ACC112 (cell line): ENCODE measurements at regions not wholly inside any gene's neighbourhood (a gene's known extent, or its start where the extent isn't known, plus 50 kb on each side); places are given as distances from the start of the nearest gene placed in this dataset.
"Not testable (repeated sequence)": the region's sequence is repeated elsewhere in the genome, so short reads cannot be mapped to it uniquely, and the experiment has no call there.

Source experiments
- H2AFZ ChIP-seq: fragments of 200-600 bp; sonication (generic); one replicate; pipeline ENCODE4 v1.6.0; 2017; ENCODE audit warnings: antibody characterized with exemption, low read length; ENCODE audit not compliant: unreplicated experiment
- H3K27ac ChIP-seq: fragments of 200-600 bp; sonication (generic); 2 replicates; pipeline ENCODE4 v1.5.1; 2014; ENCODE audit warnings: low read depth, mild to moderate bottlenecking, antibody characterized with exemption, low read length, moderate library complexity
- H3K27me3 ChIP-seq: fragments of 200-600 bp; sonication (generic); 2 replicates; pipeline ENCODE4 v1.6.1; 2014; ENCODE audit warnings: mild to moderate bottlenecking, antibody characterized with exemption, low read length, moderate library complexity, mixed read lengths; ENCODE audit not compliant: insufficient read depth
- H3K36me3 ChIP-seq: fragments of 200-600 bp; sonication (generic); 2 replicates; pipeline ENCODE4 v1.6.1; 2016; ENCODE audit warnings: mild to moderate bottlenecking, antibody characterized with exemption, low read length, moderate library complexity, mixed read lengths; ENCODE audit not compliant: insufficient read depth
- H3K4me1 ChIP-seq: fragments of 200-600 bp; sonication (generic); one replicate; pipeline ENCODE4 v1.6.1; 2016; ENCODE audit warnings: low read length, mixed read lengths; ENCODE audit not compliant: insufficient read depth, unreplicated experiment, control insufficient read depth
- H3K4me3 ChIP-seq: fragments of 200-600 bp; sonication (generic); 2 replicates; pipeline ENCODE4 v1.5.1; 2014; ENCODE audit warnings: mild to moderate bottlenecking, low read depth, low read length
- H3K79me2 ChIP-seq: fragments of 200-600 bp; sonication (generic); one replicate; pipeline ENCODE4 v1.6.0; 2016; ENCODE audit warnings: low read length; ENCODE audit not compliant: control insufficient read depth, unreplicated experiment, insufficient read depth

- H3K27me3 ChIP-seq, H3K36me3 ChIP-seq, H3K79me2 ChIP-seq, H3K27ac ChIP-seq, H2AFZ ChIP-seq, H3K4me1 ChIP-seq, H3K4me3 ChIP-seq: not testable (repeated sequence)
Observed at GRCh38 chr2:167781629-167782028, 465.8 kb downstream of the STK39 start.

DNA sequence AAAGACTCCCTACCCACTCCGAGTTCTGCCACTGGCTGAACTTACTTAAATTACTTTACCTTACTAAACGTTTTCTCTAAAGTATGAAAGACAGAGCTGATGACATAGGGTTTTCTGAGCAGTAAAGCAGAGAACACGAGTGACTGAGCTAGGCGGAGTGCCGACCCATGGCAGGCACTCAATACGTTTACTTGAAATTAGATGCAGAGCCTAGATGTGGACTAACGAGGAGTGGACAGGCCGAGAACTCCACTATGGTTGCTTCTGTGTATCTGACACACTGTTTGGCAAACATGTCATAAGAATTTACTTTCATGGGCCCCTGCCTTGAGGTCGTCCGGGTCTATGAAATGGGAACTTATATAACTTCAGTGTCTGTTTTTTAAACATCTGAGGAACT is 471.0 kb downstream of the STK39 start:
- Histone ChIP-seq H3K27me3 (no peaks in the 10 kb centered on the region), H3K36me3 (no peaks in the 10 kb centered on the region), H3K79me2 (no peaks in the 10 kb centered on the region), H3K4me1 (no peaks in the 10 kb centered on the region), H3K4me3 (no peak overlapping the region), H2AFZ (no peak overlapping the region), H3K27ac (no peak overlapping the region)

- Histone ChIP-seq H2AFZ (no peak overlapping the region), H3K79me2 (no peaks in the 10 kb centered on the region), H3K27me3 (no peaks in the 10 kb centered on the region), H3K27ac (no peak overlapping the region), H3K36me3 (no peaks in the 10 kb centered on the region), H3K4me1 (no peaks in the 10 kb centered on the region), H3K4me3 (no peak overlapping the region)
Observed at GRCh38 chr2:167771628-167772027, 475.8 kb downstream of the STK39 start.

DNA sequence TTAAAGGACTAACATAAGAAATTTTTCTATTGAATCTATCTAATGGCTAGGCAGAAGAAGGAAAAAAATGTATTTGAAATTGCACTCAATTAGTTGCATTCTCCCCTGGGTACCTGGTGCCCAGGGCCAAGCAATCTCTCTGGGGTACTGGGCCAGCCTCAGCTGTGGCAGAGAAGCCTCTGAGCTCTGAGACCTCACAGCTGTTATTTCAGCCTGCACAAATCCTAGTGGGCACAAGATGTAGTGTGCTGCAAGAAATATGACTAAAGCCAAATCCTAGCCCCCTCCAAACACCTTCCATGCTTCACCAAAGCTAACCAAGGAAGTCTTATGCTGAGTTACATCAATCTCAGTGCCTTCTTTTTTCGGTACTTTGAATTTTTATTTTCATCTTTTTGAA is 478.4 kb downstream of the STK39 start:
- no peak overlapping the region for H3K27ac ChIP-seq
- H3K27me3 ChIP-seq: no peaks in the 10 kb centered on the region
- no peaks in the 10 kb centered on the region for H3K4me1 ChIP-seq
- no peak overlapping the region for H3K4me3 ChIP-seq
- H3K36me3 ChIP-seq: no peaks in the 10 kb centered on the region
- H2AFZ ChIP-seq: no peak overlapping the region
- no peaks in the 10 kb centered on the region for H3K79me2 ChIP-seq

GRCh38 chr2:167767830-167768229 is 479.6 kb downstream of the STK39 start:
- H3K4me1 ChIP-seq: no peaks in the 10 kb centered on the region
- no peak overlapping the region for H3K4me3 ChIP-seq
- no peak overlapping the region for H3K27ac ChIP-seq
- no peak overlapping the region for H2AFZ ChIP-seq
- H3K79me2 ChIP-seq: no peaks in the 10 kb centered on the region
- no peaks in the 10 kb centered on the region for H3K36me3 ChIP-seq
- H3K27me3 ChIP-seq: no peaks in the 10 kb centered on the region

DNA sequence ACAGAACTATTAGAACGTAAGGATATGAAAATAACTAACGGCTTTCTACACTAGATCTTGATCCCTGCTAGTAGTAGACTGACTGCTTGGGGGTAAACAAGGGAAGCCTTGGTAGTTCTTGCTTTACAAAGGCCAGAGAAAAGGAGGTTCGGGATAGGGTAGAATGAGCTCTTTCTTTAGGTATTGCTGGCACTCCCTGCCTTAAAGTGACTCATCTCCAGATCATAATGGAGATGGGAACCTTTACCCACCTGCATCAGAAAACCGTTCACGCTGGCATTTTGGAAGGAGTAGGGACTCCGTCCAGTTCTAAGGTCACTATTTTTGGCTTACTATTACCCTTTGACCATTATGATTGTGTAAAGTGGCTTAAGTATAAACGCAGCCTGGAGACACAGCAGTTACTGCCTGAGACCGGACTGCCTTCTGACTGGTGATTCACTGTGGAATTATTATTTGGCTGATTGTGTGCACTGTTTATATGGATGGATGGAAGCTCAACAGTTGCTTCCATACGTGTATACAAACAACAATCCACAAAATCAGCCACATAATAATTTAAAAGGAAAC is 482.5 kb downstream of the STK39 start:
- Histone ChIP-seq H3K4me3 (no peak overlapping the region), H2AFZ (no peak overlapping the region), H3K79me2 (no peaks in the 10 kb centered on the region), H3K27ac (no peak overlapping the region), H3K36me3 (no peaks in the 10 kb centered on the region), H3K27me3 (no peaks in the 10 kb centered on the region), H3K4me1 (no peaks in the 10 kb centered on the region)

DNA sequence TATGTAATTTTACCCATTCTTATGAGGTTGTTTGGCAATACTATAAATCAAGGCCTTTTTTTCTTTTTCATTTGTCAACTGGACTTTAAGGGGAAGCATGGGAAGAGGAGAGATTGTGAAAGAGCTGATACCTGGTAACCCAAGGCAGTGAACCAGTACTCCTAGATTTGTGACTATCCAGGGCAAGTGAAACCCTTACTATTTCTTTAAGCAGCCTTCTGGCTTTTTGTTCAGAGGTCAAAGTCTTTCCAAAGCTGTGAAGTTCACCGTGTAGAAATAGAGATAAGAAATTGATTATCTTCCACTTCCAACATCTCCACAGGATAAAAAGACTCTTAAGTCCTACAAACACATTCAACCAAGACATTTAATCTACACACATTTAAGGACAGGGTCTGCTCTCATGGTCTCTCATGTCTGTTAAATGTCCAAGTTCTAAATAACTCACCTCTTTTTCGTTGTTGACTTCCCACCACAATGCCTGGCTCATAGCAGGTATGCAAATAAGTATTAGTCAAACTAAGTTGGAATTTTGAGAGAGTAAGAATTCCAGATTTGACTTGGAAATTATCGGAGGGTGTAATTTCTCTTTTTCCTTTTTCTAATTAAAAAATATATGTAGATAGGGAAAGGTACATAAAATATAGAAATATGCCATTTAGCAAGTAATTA is 485.8 kb downstream of the STK39 start:
- no peak overlapping the region for H3K4me3 ChIP-seq
- no peaks in the 10 kb centered on the region for H3K36me3 ChIP-seq
- H2AFZ ChIP-seq: no peak overlapping the region
- no peaks in the 10 kb centered on the region for H3K27me3 ChIP-seq
- H3K27ac ChIP-seq: no peak overlapping the region
- H3K79me2 ChIP-seq: no peaks in the 10 kb centered on the region
- H3K4me1 ChIP-seq: no peaks in the 10 kb centered on the region

DNA sequence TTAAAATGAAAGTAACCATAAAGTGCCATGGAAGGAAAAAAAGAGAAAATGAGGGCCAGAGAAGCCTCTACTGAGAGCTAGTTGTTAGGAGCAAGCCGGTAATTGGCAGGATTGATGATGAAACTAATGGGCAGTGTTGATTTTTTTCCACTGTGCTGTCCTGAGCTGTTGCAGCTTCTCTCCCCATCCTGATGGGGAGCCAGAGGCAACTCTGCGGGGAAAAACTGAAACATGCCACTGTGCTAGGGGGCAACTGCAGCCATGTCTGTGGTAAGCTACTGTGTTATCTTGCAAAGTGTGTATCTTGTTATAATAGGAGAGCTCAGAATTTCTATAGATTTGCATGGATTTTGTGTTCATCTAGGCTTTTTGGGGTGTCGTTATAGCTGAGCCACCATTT is 487.9 kb downstream of the STK39 start:
- H3K27me3 ChIP-seq: no peaks in the 10 kb centered on the region
- H3K27ac ChIP-seq: no peak overlapping the region
- H3K79me2 ChIP-seq: no peaks in the 10 kb centered on the region
- H2AFZ ChIP-seq: no peak overlapping the region
- H3K36me3 ChIP-seq: no peaks in the 10 kb centered on the region
- no peaks in the 10 kb centered on the region for H3K4me1 ChIP-seq
- H3K4me3 ChIP-seq: no peak overlapping the region

GRCh38 chr2:167758292-167758691 is 489.1 kb downstream of the STK39 start:
- no peak overlapping the region for H2AFZ ChIP-seq
- no peaks in the 10 kb centered on the region for H3K36me3 ChIP-seq
- H3K4me3 ChIP-seq: no peak overlapping the region
- H3K4me1 ChIP-seq: no peaks in the 10 kb centered on the region
- H3K27ac ChIP-seq: no peak overlapping the region
- no peaks in the 10 kb centered on the region for H3K79me2 ChIP-seq
- H3K27me3 ChIP-seq: no peaks in the 10 kb centered on the region

DNA sequence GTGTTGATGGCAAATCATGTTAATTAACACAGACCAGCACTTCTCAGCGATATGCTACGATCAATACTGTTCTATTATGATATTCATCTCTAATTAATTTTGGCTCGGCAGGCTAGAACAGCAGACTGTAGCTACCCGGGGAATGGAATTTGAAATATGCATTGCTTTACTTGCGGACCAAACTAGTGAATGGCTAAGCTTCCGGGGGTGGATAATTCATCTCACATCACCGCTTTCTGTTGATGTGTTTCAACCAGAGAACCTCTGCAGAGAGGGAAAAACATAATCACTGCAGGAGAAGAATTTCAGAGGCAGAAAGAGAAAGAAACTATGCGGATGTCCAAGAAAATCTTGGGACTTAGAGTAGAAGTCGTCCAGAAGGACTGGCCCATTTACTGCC is 490.9 kb downstream of the STK39 start:
- no peak overlapping the region for H3K27ac ChIP-seq
- H3K27me3 ChIP-seq: no peaks in the 10 kb centered on the region
- H3K4me3 ChIP-seq: no peak overlapping the region
- H3K36me3 ChIP-seq: no peaks in the 10 kb centered on the region
- H3K4me1 ChIP-seq: no peaks in the 10 kb centered on the region
- H3K79me2 ChIP-seq: no peaks in the 10 kb centered on the region
- H2AFZ ChIP-seq: no peak overlapping the region

DNA sequence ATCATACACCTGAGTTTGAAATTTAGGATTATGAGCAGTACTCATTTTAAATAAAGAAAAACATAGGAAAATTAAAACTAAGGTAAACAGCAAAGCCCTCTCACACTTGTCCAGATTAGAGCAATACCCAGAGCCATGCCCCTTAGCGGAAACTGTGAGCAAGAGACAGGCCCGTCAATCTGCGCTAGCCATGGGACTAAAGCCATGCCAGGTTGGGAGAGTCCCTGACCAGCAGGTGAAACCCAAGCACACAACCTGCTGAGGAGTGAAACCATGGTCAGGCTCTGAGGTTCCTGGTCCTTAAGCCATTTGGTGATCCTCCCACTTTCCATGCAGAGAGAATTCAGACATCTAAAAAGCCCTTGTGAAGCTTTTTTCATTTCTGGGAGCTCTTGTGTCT is 494.3 kb downstream of the STK39 start:
- H3K27ac ChIP-seq: no peak overlapping the region
- H2AFZ ChIP-seq: no peak overlapping the region
- H3K27me3 ChIP-seq: no peaks in the 10 kb centered on the region
- no peaks in the 10 kb centered on the region for H3K79me2 ChIP-seq
- H3K36me3 ChIP-seq: no peaks in the 10 kb centered on the region
- no peaks in the 10 kb centered on the region for H3K4me1 ChIP-seq
- no peak overlapping the region for H3K4me3 ChIP-seq
